ENCODE measurements at regions not wholly inside any gene's neighbourhood (a gene's known extent, or its start where the extent isn't known, plus 50 kb on each side); places are given as distances from the start of the nearest gene placed in this dataset.

DNA sequence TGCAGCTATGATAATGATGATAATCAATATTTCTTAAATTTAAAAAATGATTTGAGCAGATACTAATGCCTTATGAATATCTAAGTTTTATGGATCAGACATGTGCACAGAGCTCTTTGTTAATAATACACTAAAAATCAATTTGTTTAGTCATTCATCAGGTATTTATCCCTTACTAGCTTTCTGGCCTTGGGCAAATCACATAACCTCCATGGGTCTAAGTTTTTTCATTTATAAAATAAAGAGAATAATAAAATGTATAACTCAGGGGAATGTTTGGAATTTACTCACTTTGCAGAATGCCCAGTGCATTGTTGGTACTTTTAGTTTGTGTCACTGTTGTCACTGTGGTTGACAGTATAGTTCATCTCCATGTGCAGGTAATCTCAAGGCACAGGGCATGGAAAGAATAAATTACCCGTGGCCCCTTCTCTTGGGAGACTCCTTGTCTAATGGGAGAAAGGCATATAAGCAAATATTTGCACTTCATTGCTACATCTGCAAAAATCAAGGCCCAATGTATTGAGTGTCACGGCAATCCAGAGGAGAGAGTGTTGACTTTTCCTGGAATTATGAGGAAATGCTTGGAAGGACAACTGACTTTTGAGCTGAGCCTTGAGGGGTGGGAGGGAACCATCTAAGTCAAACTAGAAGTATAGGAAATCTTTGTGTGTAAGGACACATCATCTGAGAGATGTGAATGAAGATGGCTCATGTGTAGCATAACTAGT, 64.7 kb upstream of the CTTNBP2 start:
- H3K23ac ChIP-seq (ENCODE audit: low read depth, low read length) = no peak overlapping the region
- no peaks in the 10 kb centered on the region for H3K9me1 ChIP-seq (ENCODE audit: insufficient read depth, low read length)
- no peak overlapping the region for H2AK5ac ChIP-seq (ENCODE audit: low read depth, low read length)
- ATAC-seq (ENCODE audit: low read depth) (no peak), DNase-seq (no peak)
- no peaks in the 10 kb centered on the region for H3K36me3 ChIP-seq (ENCODE audit: control insufficient read depth, insufficient read depth, low read length)
- H3K18ac ChIP-seq (ENCODE audit: low read depth, low read length) = no peak overlapping the region
- no TSS peak for BruUV-seq (replicated peaks)
- H4K5ac ChIP-seq (ENCODE audit: low read depth, low read length) = no peak overlapping the region
- H2BK5ac ChIP-seq (ENCODE audit: low read depth, low read length, poor library complexity, severe bottlenecking) = no peak overlapping the region
- H2BK120ac ChIP-seq (ENCODE audit: low read depth, low read length) = no peak overlapping the region
- no peaks in the 10 kb centered on the region for H4K20me1 ChIP-seq (ENCODE audit: insufficient read depth, low read length)
- H3K4me1 ChIP-seq (ENCODE audit: control insufficient read depth, insufficient read depth, low read length) = no peaks in the 10 kb centered on the region
- TF ChIP-seq NFE2L2 (IDR thresholded peaks at IDR 0.05; ENCODE audit: low read depth, low read length) (no peak), BHLHE40 (IDR thresholded peaks at IDR 0.05; ENCODE audit: low read depth, low read length) (no peak), RFX5 (IDR thresholded peaks at IDR 0.05; ENCODE audit: low read depth, low read length) (no peak), CHD1 (IDR thresholded peaks at IDR 0.05; ENCODE audit: low read depth, low read length) (no peak)
- TF ChIP-seq, protein P1, sequence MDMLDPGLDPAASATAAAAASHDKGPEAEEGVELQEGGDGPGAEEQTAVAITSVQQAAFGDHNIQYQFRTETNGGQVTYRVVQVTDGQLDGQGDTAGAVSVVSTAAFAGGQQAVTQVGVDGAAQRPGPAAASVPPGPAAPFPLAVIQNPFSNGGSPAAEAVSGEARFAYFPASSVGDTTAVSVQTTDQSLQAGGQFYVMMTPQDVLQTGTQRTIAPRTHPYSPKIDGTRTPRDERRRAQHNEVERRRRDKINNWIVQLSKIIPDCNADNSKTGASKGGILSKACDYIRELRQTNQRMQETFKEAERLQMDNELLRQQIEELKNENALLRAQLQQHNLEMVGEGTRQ (IDR thresholded peaks at IDR 0.05; ENCODE audit: low read depth, low read length) = no peak
- no peak overlapping the region for H4K8ac ChIP-seq (ENCODE audit: low read depth in 2 of 2, low read length in 2 of 2)
- H3K27ac ChIP-seq (ENCODE audit: insufficient read depth, low read length) = no peak overlapping the region
- H3K79me1 ChIP-seq (ENCODE audit: low read depth in 1 of 2, low read length in 2 of 2) = no peaks in the 10 kb centered on the region
- H2AFZ ChIP-seq (replicated peaks; ENCODE audit: low read length, poor library complexity) = no peak overlapping the region
- in situ Hi-C loops (cut with MboI; ENCODE audit: low sequenced_read_pairs) = no loop called here
- CTCF ChIA-PET = no interaction called here
- H3K4me2 ChIP-seq (ENCODE audit: low read depth, low read length) = no peak overlapping the region
- no peak overlapping the region for H3K14ac ChIP-seq (replicated peaks; ENCODE audit: low read depth, low read length)
- dilution Hi-C loops (cut with HindIII; ENCODE audit: low sequenced_read_pairs, unreplicated experiment) = no loop called here
- H3K4ac ChIP-seq (ENCODE audit: low read depth, low read length) = no peak overlapping the region
- intact Hi-C loops (cut with micrococcal nuclease) = no loop called here
- H3K4me3 ChIP-seq (ENCODE audit: insufficient read depth, low read depth, low read length) = no peak overlapping the region
- H3K56ac ChIP-seq (ENCODE audit: extremely low read depth, insufficient read depth, low read length) = no peak overlapping the region
- no peak overlapping the region for H3K9ac ChIP-seq (ENCODE audit: low read depth, low read length)
- no peak overlapping the region for H2BK20ac ChIP-seq (ENCODE audit: low read depth, low read length)
- H3K9me3 ChIP-seq (ENCODE audit: control insufficient read depth, insufficient read depth, low read length) = no peaks in the 10 kb centered on the region
- H3K27me3 ChIP-seq (ENCODE audit: control insufficient read depth, insufficient read depth, low read length) = no peaks in the 10 kb centered on the region
- no peak overlapping the region for H4K91ac ChIP-seq (ENCODE audit: insufficient read depth, low read depth, low read length)
- WGBS, 2 experiments (ENCODE audit: extremely low coverage in 2 of 2, insufficient read length in 1 of 2) = no CpG with 5 or more reads among the region's 2 CpGs
- H2AK9ac ChIP-seq (replicated peaks; ENCODE audit: low read depth, low read length, poor library complexity) = no peak overlapping the region
- POLR2A ChIA-PET (ENCODE audit: unreplicated experiment) = no interaction called here
- no peak overlapping the region for H2BK15ac ChIP-seq (ENCODE audit: low read depth, low read length)

All from IMR-90 (cell line).